Spleen (tissue), 7 donors: ENCODE measurements at regions not wholly inside any gene's neighbourhood (a gene's known extent, or its start where the extent isn't known, plus 50 kb on each side); places are given as distances from the start of the nearest gene placed in this dataset.

Experiments
- POLR2A ChIP-seq, 3 donors: fragments of 450-650 bp; IDR thresholded peaks; one replicate each; pipeline ENCODE4 v1.5.1; 2017; ENCODE audit warnings: antibody characterized with exemption in 3 of 3, mild to moderate bottlenecking in 1 of 3
- TF ChIP-seq, protein P1 (sequence below), 11 experiments: fragments of 200-600 bp in 7 of 11; fragments of 450-650 bp in 4 of 11; sonication (generic) in 4 of 11; IDR thresholded peaks in 8 of 11; conservative IDR thresholded peaks in 3 of 11; 1 replicate in 7 of 11; 2 replicates in 4 of 11; pipeline versions ENCODE4 v1.4.0 to v1.8.0; 2016 to 2021; ENCODE audit warnings: antibody characterized with exemption in 11 of 11, inconsistent platforms in 4 of 11, mild to moderate bottlenecking in 1 of 11
- donor health status: DM: no; HTN: no; CAD: no; lungs with moderate emphysema.
- donor health status: DM: no; HTN: no; CAD: no.
- donor health status: DM: no; HTN: no; CAD: no.

- TF ChIP-seq, protein P1, sequence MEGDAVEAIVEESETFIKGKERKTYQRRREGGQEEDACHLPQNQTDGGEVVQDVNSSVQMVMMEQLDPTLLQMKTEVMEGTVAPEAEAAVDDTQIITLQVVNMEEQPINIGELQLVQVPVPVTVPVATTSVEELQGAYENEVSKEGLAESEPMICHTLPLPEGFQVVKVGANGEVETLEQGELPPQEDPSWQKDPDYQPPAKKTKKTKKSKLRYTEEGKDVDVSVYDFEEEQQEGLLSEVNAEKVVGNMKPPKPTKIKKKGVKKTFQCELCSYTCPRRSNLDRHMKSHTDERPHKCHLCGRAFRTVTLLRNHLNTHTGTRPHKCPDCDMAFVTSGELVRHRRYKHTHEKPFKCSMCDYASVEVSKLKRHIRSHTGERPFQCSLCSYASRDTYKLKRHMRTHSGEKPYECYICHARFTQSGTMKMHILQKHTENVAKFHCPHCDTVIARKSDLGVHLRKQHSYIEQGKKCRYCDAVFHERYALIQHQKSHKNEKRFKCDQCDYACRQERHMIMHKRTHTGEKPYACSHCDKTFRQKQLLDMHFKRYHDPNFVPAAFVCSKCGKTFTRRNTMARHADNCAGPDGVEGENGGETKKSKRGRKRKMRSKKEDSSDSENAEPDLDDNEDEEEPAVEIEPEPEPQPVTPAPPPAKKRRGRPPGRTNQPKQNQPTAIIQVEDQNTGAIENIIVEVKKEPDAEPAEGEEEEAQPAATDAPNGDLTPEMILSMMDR (IDR thresholded peaks at IDR 0.05 in 8 of 11, conservative IDR thresholded peaks at IDR 0.05 in 3 of 11), result no peak
- TF ChIP-seq POLR2A (IDR thresholded peaks at IDR 0.05), result no peak
Observed at GRCh38 chr1:9471679-9472078, 67.6 kb upstream of the SLC25A33 start.
